HUDEP-2 (cell line): ENCODE measurements at regions not wholly inside any gene's neighbourhood (a gene's known extent, or its start where the extent isn't known, plus 50 kb on each side); places are given as distances from the start of the nearest gene placed in this dataset.

Source experiments
- DNase-seq, 76 experiments: peaks; one replicate each; lab custom pipeline; 2025; ENCODE audit not compliant: unreplicated experiment in 76 of 76; lab: John Stamatoyannopoulos, UW

- no peak for DNase-seq
Measured at GRCh38 chr4:124177647-124178425, 534.7 kb downstream of the ANKRD50 start.

GRCh38 chr4:124178449-124179021 is 534.0 kb downstream of the ANKRD50 start:
- DNase-seq = no peak

- DNase-seq = no peak
Measured at GRCh38 chr4:124179506-124180186, 532.9 kb downstream of the ANKRD50 start.

GRCh38 chr4:124181039-124181438 is 531.5 kb downstream of the ANKRD50 start:
- no peak for DNase-seq

GRCh38 chr4:124183231-124183630 is 529.3 kb downstream of the ANKRD50 start:
- DNase-seq = no peak

- no peak for DNase-seq
Measured at GRCh38 chr4:124183926-124184325, 528.6 kb downstream of the ANKRD50 start.

- no peak for DNase-seq
Measured at GRCh38 chr4:124184792-124185191, 527.7 kb downstream of the ANKRD50 start.

- no peak for DNase-seq
Measured at GRCh38 chr4:124188595-124188994, 523.9 kb downstream of the ANKRD50 start.

GRCh38 chr4:124189545-124189944 is 523.0 kb downstream of the ANKRD50 start:
- no peak for DNase-seq

- DNase-seq = no peak
Measured at GRCh38 chr4:124191329-124191728, 521.2 kb downstream of the ANKRD50 start.

- DNase-seq = no peak
Measured at GRCh38 chr4:124192544-124192943, 520.0 kb downstream of the ANKRD50 start.

- DNase-seq = no peak
Measured at GRCh38 chr4:124199185-124199584, 513.3 kb downstream of the ANKRD50 start.

GRCh38 chr4:124199755-124200154 is 512.8 kb downstream of the ANKRD50 start:
- no peak for DNase-seq

GRCh38 chr4:124201636-124202035 is 510.9 kb downstream of the ANKRD50 start:
- no peak for DNase-seq

GRCh38 chr4:124202099-124202498 is 510.4 kb downstream of the ANKRD50 start:
- DNase-seq = no peak

GRCh38 chr4:124203613-124204238 is 508.8 kb downstream of the ANKRD50 start:
- no peak for DNase-seq

GRCh38 chr4:124206779-124207605 is 505.5 kb downstream of the ANKRD50 start:
- DNase-seq = no peak

- DNase-seq = no peak
Measured at GRCh38 chr4:124209211-124209610, 503.3 kb downstream of the ANKRD50 start.

- DNase-seq = no peak
Measured at GRCh38 chr4:124209626-124210025, 502.9 kb downstream of the ANKRD50 start.

GRCh38 chr4:124210746-124211145 is 501.8 kb downstream of the ANKRD50 start:
- no peak for DNase-seq
